Stimulated activated CD8-positive, alpha-beta memory T cell treated with anti-CD3 and anti-CD28 coated beads, Interleukin-2, amount 100 ng/mL, for 48 hours (primary cell): ENCODE measurements at regions not wholly inside any gene's neighbourhood (a gene's known extent, or its start where the extent isn't known, plus 50 kb on each side); places are given as distances from the start of the nearest gene placed in this dataset.

Experiments
- DNase-seq, 2 donors: peaks; one replicate each; pipeline ENCODE4 v3.0.0-alpha.2; 2020; ENCODE audit warnings: low read depth in 2 of 2

DNA sequence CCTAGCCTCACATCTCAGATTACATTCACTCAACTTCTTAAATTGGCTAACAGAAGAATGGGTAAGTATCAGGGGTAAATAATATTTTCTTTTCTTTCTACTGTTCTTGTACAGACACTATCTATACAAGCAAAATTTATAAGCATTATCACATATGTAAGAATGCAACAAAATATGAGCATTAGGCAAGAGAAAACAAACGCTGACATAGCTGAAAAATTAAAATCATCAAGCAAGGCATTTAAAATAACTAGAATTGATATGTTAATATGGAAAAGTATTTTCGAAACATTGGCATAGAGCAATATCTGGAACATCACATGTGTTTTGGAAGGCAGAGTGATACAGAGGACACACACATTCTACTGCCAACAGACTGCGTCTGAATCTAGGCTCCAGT is 1175.3 kb upstream of the LRRN3 start:
- no peak for DNase-seq

DNA sequence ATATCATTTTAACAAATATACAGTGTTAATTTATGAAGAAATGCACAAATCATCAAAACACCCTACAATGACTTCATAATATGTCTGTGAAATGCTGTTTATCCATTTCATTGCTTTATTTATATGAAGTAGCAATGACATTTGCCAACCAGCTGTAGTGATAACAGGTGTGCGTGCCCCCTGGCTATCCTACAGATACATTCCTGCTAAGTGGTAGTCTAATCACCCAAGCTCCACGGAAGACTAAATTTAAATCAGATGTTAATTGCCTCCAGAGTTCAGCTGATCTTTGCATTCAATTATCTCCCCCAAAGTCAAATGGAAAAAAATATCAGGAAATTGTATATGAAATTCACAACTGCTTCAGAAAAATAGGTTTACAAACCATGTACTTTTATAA is 1164.2 kb upstream of the LRRN3 start:
- no peak for DNase-seq

DNA sequence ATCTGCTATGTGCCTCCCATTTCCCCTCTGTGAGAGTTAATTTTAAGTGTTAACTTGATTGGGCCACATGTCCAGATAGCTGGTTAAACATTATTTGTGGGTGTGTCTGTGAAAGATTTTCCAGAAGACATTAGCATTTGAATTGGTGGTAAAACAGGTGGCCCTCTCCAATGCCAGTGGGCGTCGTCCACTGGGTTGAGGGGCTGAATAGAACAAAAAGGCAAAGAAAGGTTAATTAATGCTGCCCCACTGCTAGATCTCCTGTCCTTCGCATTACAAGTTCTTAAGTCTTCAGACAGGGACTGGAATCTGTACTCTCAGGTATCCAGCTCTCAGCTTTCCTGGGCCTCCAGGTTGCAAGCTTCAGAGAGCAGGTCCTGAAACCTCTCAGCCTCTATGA is 1160.9 kb upstream of the LRRN3 start:
- DNase-seq = no peak

DNA sequence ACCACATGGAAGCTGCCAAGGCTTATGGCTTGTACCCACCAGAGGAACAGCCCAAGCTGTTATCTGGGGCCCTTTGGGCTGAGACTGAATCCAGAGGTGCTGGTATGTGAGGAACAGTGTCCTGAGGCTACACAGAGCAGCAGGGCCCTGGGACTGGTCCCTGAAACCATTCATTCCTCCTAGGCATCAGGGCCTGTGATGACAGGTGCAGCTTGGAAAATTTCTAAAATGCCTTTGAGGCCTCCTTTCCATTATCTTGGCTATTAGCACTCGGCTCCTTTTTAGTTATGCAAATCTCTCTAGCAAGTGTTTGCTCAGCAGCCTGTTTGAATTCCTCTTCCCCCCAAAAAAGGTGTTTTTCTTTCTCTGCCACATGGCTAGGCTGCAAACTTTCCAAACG is 1151.7 kb upstream of the LRRN3 start:
- no peak for DNase-seq

DNA sequence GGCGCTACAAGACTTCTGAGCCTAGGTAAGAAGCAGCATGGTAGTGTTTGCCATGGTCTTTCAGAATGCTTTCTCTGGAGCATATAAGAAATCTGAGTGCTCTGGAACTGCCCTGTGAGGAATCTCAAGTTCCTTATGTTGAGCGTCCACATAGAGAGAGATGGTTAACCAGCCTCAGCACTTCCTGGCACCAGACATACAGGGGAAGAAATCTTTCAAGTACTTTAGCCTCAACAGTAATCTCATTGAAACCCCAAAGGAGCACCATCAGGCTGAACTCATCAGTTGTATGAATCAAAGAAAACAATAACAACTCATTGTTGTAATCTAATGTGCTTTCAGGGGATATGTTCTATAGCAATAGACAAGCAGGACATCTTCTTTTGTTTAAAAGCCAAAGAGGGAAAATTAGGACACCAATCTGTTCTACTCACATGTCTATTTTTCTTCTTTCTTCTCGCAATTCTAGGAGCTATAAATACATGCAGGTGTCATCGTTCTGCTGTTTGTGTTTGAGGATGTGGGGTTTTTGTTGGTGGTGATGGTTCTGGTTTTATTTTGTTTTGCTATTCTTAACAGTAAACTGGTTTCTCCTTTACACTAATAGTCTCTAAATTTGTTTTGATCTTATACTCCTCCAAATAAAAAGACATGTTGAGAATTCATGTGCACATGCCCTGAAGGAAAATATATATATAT is 1145.0 kb upstream of the LRRN3 start:
- DNase-seq = no peak

DNA sequence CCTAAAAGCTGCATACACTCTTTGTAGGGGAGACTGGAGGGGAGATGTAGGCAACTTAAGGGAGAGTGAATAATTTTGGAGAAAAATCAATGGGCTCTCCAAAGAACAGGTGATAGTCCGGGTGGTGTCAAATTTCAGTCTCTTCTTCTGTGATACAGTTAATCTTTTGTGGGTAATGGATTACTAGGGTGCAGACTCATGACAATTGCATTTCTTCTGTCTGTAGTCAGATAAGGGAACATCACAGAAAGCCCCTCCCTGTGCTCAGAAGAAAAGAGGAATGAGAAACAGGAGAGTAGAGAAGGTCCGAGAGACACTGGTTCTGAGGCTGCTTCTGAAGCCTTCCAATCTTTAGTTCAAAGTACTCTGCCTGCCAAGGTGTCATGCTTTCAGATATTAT is 1140.7 kb upstream of the LRRN3 start:
- DNase-seq = no peak

DNA sequence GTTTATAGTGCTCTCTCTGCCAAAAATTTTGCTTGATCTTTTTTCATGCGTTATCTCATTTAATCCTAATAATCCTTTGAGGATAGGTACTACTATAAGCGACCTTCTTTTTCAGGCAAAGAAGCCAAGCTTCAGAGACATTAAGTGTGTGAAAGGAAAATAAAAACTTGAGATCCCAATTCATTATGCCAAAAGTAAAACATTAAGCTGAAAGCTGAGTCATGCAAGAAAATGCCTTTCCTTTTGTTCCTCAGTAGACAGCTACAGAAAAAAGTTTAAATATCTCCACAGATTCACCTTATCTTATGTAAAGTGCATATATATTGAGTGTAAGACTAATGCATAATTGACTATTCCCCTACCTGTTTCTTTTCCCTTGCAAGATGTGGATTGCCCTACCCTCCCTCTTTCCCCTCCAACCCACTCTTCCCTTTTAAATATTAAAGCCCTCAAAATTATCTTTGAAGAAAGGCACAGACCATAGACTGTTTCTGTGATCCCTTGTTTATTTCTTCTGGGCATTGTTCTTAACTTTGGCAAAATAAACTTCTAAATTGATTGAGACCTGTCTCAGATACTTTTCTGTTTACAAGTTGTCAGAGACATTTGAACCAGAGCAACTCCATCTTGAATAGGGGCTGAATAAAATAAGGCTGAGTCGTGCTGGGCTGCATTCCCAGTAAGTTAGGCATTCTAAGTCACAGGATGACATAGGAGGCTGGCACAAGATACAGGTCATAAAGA is 1139.9 kb upstream of the LRRN3 start:
- no peak for DNase-seq

DNA sequence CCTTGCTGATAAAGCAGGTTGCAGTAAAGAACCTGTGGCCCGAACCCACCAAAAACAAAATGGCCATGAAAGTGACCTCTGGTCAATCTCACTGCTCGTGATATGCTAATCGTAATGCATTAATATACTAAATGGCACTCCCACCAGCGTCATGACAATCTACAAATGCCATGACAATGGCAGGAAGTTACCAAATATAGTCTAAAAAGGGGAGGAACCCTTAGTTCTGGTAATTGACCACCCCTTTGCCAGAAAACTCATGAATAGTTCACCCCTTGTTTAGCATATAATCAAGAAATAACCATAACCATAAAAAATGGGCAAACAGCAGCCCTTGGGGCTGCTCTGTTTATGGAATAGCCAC is 1139.4 kb upstream of the LRRN3 start:
- DNase-seq = no peak

DNA sequence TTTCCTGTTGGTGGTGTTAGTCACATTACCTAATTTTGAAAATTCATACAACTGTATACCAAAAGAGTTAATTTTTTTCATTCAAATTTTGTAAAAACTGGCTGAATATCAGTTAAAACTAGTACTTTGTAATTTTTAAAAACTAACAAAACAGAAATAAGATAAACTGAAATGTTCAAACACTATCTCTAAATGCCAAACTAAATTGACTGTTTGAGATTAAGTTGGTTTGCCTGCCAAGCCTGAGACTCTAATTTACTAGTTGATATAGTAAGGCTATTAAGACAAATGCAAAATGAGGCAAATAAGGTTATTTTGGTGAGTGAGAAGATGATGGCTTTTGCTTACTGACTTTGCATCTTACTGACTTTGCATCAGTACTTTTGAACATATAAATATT is 1134.9 kb upstream of the LRRN3 start:
- DNase-seq = no peak

DNA sequence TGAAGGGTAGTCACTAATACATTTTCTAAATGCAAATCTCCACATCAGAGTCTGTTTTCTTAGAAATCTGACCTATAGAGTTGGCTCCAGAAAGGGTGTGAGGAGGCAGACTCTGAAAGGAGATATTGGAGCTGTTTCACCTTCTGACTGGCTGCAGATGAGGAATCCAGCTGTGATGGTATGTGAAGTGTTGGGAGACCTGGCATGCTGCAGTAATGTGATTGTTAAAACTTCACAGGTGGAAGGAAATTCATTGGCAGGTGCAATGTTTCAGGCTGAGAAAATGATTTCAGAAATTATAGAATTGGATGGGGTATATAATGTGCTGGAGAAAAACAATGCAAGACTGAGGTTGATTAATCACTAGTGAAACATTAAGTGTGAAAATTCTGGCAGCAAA is 1134.0 kb upstream of the LRRN3 start:
- DNase-seq = no peak

DNA sequence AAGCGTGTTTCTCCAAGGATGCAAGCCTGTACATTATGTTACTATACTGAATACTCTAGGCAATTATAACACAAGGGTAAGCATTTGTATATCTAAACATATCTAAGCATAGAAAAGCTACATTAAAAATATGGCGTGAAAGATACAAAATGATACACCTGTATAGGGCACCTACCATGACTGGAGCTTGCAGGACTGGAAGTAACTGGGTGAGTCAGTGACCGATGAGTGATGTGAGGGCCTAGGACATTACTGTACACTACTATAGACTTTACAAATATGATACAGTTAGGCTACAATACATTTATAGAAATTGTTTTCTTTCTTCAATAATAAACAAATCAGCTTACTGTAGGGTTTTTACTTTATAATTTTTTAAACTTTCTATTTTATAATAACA is 1127.2 kb upstream of the LRRN3 start:
- no peak for DNase-seq

DNA sequence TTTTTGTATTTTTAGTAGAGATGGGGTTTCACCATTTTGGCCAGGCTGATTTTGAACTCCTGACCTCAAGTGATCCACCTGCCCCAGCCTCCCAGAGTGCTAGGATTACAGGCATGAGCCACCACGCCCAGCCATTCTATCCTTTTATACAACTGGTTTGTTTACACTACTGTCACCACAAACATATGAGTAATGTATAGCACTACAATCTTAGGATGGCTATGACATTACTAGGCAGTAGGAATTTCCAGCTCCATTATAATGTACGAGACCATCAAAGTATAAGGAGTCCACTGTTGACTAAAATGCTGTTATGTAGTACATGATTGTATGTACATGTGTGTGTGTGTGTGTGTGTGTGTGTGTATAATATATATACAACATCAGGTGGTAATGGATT is 1126.1 kb upstream of the LRRN3 start:
- no peak for DNase-seq

DNA sequence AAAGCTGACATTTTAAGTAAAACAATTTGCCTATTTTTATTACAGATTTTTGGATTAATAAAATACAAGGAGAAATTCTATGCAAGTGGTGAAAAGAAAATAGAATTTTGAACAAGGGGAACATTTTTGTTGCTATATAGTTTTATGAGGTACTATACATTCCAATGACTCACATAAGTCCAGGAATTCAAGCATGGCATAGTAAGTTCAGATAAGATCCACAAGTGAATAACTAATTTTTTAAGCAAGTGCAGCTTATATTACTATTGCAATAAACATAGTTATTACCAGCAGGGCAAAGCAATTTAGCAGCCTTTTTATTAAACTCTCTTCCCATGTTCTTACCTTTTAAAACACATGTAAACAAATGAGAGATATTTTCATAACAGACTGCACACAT is 1123.5 kb upstream of the LRRN3 start:
- DNase-seq = no peak

DNA sequence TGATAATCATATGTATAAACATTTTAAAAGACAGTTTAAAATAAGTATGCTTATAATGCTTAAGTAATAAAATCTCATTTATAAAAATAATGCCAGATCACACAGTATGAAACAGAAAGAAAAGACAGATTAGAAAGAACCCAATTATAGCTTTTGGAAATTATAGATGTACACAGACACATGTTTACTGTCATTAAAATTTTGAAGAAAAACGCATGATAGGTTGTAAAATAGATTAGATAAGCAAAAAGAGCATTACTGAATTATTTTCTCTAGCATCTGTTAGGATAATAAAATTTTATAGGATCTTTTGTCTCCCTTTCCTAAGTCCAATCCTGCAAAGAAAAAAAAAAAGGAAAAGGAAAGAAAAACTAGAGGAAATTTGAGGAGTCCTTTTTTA is 1107.3 kb upstream of the LRRN3 start:
- no peak for DNase-seq

DNA sequence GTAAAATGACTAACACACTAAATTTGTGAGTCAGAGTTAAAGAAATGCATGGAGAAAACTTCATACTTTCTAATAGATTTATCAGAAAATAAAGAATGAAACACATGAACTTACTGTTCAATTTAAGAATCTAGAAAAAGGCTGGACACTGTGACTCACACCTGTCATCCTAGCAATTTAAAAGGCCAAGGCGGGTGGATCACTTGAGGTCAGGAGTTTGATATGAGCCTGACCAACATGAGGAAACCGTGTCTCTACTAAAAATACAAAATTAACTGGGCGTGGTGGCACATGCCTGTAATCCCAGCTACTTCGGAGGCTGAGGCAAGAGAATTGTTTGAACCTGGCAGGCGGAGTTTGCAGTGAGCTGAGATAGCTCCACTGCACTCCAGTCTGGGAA is 1106.2 kb upstream of the LRRN3 start:
- DNase-seq = no peak

DNA sequence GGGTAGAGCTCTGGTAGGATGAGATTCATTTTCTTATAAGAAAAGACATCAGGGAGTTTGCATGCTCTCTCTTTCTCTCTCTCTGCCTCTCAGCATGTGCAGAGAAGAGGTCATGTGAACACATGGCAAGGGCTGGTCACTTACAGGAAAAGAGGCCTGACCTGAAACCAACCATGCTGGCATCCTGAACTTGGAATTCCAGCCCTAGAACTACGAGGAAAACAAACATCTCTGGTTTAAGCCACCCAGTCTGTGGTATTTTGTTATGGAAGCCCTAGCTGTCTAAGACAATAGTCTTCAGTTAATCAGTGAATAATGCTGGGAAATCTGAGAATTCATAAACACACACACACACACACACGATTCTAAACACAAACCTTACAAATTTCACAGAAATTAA is 1104.2 kb upstream of the LRRN3 start:
- no peak for DNase-seq

DNA sequence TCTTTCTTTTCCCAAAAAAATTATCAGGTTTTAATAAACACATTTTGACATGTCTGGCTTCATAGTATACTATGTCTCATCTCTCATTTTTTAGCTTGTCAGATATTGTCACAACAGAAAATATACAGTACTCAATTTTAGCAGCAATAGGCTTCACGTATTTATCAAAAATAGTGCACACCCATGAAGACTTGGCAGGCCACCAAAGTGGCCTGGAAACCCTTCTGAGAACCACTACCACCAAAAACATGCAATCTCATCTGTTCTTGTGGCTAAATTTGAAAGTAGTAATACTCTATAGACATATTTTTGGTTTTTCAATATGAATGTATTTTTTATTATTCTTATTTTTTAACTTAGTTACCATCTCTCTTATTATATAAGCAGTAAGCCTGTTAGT is 1094.5 kb upstream of the LRRN3 start:
- DNase-seq = no peak

DNA sequence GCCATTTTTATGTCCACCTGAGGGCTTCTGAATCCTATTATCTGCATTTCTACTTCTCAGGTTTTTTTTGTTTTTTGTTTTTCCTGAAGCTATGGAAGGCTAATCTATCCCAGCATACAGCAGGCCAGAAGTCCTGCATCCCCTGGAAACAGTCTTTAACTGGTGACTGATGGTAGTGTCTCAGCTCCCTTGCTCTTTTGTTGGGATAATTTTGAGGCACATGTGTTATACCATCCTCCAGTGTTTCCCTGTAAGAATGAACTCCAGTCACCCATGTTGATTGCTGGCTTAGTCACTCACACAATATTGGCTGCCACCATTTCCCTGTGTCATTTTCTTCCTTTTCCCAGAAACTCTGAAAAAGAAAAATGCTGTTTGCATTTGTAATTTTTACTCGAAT is 1094.0 kb upstream of the LRRN3 start:
- DNase-seq = no peak

DNA sequence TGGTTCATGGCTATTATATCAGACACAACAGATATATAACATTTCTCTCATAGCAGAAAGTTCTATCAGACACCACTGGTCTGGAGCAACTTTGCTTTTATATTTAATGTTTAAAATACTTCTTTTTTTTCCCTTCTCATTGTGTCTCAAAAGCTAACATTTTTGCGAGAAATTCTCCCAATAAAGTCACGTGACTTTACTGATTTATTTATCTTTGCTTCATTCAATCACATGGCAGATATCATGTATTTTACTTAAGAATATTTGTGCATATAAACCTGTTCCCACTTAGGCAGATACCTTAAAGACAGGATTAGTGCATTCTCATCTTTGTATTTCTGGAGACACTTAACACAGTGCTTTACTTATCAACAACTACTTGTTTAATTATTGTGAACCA is 1093.1 kb upstream of the LRRN3 start:
- no peak for DNase-seq

DNA sequence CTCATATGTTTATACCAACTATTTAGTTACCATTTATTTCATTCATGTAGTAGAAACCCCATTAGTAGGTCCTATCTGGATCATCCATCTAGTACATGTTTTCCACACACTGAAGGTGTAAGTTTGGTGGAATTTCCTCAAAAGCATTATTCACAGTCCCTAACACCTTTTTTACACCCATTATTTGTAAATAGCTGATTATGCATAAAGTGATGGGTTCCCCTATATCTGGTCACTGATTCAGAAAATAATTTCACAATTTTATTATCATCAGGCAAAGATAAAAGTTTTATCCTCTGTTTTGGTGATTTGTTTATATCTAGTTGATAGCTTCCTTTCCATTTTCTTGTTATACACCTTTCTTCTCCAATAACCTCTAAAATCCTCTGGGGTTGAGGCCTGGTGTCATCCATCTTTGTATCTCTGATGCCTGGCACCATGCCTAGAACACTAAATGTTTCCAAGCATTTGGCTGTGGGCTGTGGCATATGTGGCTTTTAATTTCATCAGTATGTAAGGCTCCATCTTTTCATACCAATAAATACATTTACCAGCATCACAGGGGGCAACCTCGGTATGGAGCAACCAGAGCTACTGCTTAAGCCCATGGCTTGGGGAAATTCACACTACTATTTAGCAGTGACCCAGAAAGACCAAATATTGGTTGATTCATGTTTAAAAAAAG is 1089.5 kb upstream of the LRRN3 start:
- no peak for DNase-seq

DNA sequence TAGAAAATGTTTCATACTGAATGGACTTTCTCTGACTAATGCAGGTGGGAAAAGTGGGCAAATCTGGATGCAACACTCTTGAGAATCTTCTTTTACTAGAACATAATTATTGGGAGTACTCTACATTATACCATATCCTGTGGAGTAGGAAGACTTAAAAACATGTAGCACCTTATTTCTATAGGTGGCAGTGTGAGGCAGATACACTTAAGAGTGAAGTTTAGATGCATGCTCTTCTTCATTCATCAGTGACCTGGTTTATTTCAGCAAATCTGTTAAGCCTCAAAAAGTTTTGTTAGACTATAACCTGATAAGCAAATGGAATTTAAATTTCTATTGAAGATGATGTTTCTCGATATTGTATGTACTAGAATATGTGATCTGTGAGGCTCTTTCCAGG is 1087.1 kb upstream of the LRRN3 start:
- DNase-seq = no peak

DNA sequence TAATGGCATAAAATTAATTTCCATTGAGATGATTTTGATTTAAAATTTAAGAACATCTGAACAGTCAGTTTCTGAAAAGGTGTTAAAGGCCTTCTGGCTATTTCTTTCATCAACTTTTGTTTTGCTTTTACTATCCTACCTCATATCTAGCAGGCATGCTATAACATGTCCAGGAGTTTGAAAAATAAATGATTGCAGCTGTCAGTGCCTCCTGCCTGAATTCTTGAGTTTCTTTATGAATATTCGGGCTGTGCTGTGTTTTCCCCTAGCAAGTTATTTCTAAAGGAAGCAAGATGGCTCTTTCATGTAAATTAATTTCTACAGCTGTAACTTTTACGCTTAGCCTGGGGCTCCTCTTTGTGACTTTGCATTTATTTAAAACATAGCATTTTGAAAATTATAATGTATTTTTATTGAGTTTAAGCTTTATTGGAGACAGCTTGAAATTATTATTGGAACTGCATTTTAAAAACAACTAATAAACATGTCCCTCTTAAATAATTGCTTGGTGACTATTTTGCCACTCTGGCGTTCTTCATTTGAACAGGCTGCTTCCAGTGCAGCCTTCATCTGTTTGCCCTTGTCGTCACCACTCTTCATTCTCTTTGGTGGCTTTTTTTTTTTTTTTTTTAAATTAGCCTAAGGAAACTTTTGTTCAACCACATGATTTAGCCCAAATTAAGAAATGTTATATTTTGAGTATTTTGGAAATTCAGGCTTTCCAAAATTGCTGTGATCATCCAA is 1083.4 kb upstream of the LRRN3 start:
- DNase-seq = no peak

DNA sequence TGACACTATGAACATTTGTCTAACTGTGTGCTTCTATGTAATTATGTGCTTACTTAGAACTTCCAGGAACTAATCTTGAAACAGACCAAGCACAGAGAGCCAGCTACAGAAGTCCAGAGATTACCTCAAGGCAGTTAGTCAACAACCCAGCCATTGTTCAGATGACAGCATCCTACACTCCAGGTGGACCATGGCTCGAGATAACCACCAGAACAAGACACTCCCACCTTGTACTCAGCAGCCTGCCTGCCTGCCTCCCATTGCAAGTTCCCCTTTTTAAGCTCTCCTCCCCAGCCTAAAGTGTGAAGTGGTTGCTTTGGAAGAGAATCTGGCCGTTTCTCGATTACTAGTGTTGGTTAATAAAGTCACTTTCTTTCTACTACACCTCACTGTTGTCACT is 1080.6 kb upstream of the LRRN3 start:
- no peak for DNase-seq
